ENCODE measurements at regions not wholly inside any gene's neighbourhood (a gene's known extent, or its start where the extent isn't known, plus 50 kb on each side); places are given as distances from the start of the nearest gene placed in this dataset.

DNA sequence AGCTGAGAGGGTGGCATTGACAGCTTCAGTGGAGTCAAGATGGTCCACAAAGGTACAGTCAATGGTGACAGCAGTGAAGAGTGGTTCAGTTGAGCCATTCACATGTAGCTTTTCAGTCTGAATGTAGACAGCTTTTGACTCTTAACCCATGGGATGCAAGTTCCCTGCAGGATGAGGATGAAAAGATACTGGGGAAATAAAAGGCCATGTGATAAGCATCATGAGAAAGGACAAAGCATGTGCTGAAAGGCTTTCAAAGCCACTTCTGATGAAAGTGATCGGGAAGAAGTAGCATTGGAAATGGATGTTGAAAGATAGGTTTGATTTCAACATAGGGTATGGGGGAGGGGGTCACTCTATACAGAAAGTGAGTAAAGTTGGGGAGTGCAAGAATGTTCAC, 182.9 kb downstream of the ETS1 start:
- Histone ChIP-seq H3K27me3 (ENCODE audit: control insufficient read depth, insufficient read depth, low read length, poor library complexity, severe bottlenecking) (no peaks in the 10 kb centered on the region), H3K36me3 (ENCODE audit: control insufficient read depth, insufficient read depth, low read length) (no peaks in the 10 kb centered on the region), H3K4me1 (ENCODE audit: control insufficient read depth, insufficient read depth, low read length) (no peaks in the 10 kb centered on the region), H3K9me3 (ENCODE audit: control insufficient read depth, low read length) (no peaks in the 10 kb centered on the region), H3K27ac (ENCODE audit: low read depth, low read length) (no peak overlapping the region), H3K9ac (ENCODE audit: extremely low read depth, low read length, poor library complexity, severe bottlenecking) (no peak overlapping the region), H3K4me3 (ENCODE audit: low read length) (no peak overlapping the region)
- WGBS, 2 experiments (ENCODE audit: insufficient coverage in 1 of 2, insufficient read length in 1 of 2) = 92 to 95% methylated on average over 1 of the region's 1 CpG
- DNase-seq = no peak
- Mint-ChIP-seq H3K27ac (no peak overlapping the region), H3K36me3 (ENCODE audit: low read depth) (no peaks in the 10 kb centered on the region), H3K4me3 (no peak overlapping the region), H3K27me3 (ENCODE audit: insufficient read depth) (peaks cover 2% of the 10 kb centered on the region), H3K9me3 (no peaks in the 10 kb centered on the region), H3K4me1 (no peaks in the 10 kb centered on the region)
- TF ChIP-seq, protein P1, sequence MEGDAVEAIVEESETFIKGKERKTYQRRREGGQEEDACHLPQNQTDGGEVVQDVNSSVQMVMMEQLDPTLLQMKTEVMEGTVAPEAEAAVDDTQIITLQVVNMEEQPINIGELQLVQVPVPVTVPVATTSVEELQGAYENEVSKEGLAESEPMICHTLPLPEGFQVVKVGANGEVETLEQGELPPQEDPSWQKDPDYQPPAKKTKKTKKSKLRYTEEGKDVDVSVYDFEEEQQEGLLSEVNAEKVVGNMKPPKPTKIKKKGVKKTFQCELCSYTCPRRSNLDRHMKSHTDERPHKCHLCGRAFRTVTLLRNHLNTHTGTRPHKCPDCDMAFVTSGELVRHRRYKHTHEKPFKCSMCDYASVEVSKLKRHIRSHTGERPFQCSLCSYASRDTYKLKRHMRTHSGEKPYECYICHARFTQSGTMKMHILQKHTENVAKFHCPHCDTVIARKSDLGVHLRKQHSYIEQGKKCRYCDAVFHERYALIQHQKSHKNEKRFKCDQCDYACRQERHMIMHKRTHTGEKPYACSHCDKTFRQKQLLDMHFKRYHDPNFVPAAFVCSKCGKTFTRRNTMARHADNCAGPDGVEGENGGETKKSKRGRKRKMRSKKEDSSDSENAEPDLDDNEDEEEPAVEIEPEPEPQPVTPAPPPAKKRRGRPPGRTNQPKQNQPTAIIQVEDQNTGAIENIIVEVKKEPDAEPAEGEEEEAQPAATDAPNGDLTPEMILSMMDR (conservative IDR thresholded peaks at IDR 0.05) = no peak

- no peaks in the 10 kb centered on the region for H3K4me1 Mint-ChIP-seq
- peaks cover 2% of the 10 kb centered on the region for H3K27me3 Mint-ChIP-seq (ENCODE audit: insufficient read depth)
- Histone ChIP-seq H3K36me3 (ENCODE audit: control insufficient read depth, insufficient read depth, low read length) (no peaks in the 10 kb centered on the region), H3K9me3 (ENCODE audit: control insufficient read depth, low read length) (no peaks in the 10 kb centered on the region), H3K27ac (ENCODE audit: low read depth, low read length) (no peak overlapping the region), H3K9ac (ENCODE audit: extremely low read depth, low read length, poor library complexity, severe bottlenecking) (no peak overlapping the region), H3K4me1 (ENCODE audit: control insufficient read depth, insufficient read depth, low read length) (no peaks in the 10 kb centered on the region), H3K27me3 (ENCODE audit: control insufficient read depth, insufficient read depth, low read length, poor library complexity, severe bottlenecking) (no peaks in the 10 kb centered on the region), H3K4me3 (ENCODE audit: low read length) (no peak overlapping the region)
- TF ChIP-seq, protein P1 (conservative IDR thresholded peaks at IDR 0.05) = no peak
- no peak overlapping the region for H3K27ac Mint-ChIP-seq
- 88 to 94% methylated on average over 3 to 5 of the region's 8 CpGs for WGBS, 2 experiments (ENCODE audit: insufficient coverage in 1 of 2, insufficient read length in 1 of 2)
- no peaks in the 10 kb centered on the region for H3K36me3 Mint-ChIP-seq (ENCODE audit: low read depth)
- no peak overlapping the region for H3K4me3 Mint-ChIP-seq
- H3K9me3 Mint-ChIP-seq = no peaks in the 10 kb centered on the region
- DNase-seq = no peak
Observed at GRCh38 chr11:128400382-128401203, 186.8 kb downstream of the ETS1 start.

DNA sequence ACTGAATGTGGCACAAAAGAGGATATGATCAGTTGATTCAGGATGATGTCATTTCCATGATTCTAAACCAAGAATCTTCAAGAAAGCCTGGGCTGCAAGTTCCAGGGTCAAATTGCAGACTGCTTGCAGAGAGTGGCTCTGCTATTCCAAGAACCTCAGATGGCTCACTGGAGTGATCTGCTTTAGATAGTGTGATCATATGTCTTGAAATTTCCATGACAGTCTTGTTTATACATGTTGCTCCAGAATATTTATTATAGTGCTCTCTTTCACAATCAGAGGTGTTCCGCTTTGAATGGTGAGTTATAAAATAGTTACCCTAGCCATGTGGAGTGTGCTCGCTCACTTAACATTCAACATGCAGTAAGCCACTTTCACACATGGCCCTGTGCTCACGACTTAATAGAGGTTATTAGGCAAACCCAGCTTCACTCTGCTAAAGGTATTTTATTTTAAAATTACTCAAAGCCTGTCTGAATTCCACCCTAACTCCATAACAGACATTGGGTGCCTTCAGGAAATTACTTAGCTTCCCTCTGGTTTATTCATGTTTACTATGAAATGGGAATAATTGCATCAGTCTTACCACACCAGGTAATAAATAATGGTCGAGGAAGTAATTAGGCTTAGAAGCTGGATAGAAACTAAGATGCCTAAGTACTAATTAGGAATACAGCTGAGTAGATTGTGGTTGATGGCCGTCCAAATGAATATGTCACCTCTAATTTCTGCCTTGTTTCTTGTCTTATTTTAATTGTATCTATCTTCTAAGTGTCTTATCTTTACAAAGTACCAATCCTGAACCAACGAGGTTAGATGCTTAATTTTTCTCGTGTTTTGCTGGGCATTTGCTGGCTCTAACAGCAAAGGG, 187.9 kb downstream of the ETS1 start:
- TF ChIP-seq, protein P1 (conservative IDR thresholded peaks at IDR 0.05) = no peak
- H3K4me1 ChIP-seq (ENCODE audit: control insufficient read depth, insufficient read depth, low read length) = no peaks in the 10 kb centered on the region
- Mint-ChIP-seq H3K9me3 (no peaks in the 10 kb centered on the region), H3K27ac (no peak overlapping the region), H3K27me3 (ENCODE audit: insufficient read depth) (peaks cover 2% of the 10 kb centered on the region), H3K36me3 (ENCODE audit: low read depth) (no peaks in the 10 kb centered on the region), H3K4me1 (peaks cover 8% of the 10 kb centered on the region), H3K4me3 (no peak overlapping the region)
- no peaks in the 10 kb centered on the region for H3K9me3 ChIP-seq (ENCODE audit: control insufficient read depth, low read length)
- H3K4me3 ChIP-seq (ENCODE audit: low read length) = no peak overlapping the region
- no peak overlapping the region for H3K9ac ChIP-seq (ENCODE audit: extremely low read depth, low read length, poor library complexity, severe bottlenecking)
- WGBS, 2 experiments (ENCODE audit: insufficient coverage in 1 of 2, insufficient read length in 1 of 2) = 93 to 94% methylated on average over 2 to 7 of the region's 7 CpGs
- no peak overlapping the region for H3K27ac ChIP-seq (ENCODE audit: low read depth, low read length)
- H3K27me3 ChIP-seq (ENCODE audit: control insufficient read depth, insufficient read depth, low read length, poor library complexity, severe bottlenecking) = no peaks in the 10 kb centered on the region
- no peaks in the 10 kb centered on the region for H3K36me3 ChIP-seq (ENCODE audit: control insufficient read depth, insufficient read depth, low read length)
- no peak for DNase-seq
